IPS DF 6.9 (cell line): ENCODE measurements at regions not wholly inside any gene's neighbourhood (a gene's known extent, or its start where the extent isn't known, plus 50 kb on each side); places are given as distances from the start of the nearest gene placed in this dataset.

Experiments used
- DNase-seq: peaks from one replicate; pipeline ENCODE4 v3.0.0-alpha.2; 2013; ENCODE audit warnings: low read depth, low spot score
- H3K27ac ChIP-seq: one replicate; pipeline ENCODE4 v1.5.1; 2013; ENCODE audit warnings: low read length, control low read depth
- H3K27me3 ChIP-seq: 2 replicates; pipeline ENCODE4 v1.6.1; 2013; ENCODE audit warnings: mild to moderate bottlenecking, low read length; ENCODE audit not compliant: control insufficient read depth, insufficient read depth
- H3K36me3 ChIP-seq: 2 replicates; pipeline ENCODE4 v1.6.1; 2013; ENCODE audit warnings: low read length; ENCODE audit not compliant: control insufficient read depth, insufficient read depth
- H3K4me1 ChIP-seq: 2 replicates; pipeline ENCODE4 v1.6.1; 2013; ENCODE audit warnings: low read length; ENCODE audit not compliant: control insufficient read depth, insufficient read depth
- H3K4me3 ChIP-seq: 2 replicates; pipeline ENCODE4 v1.5.1; 2013; ENCODE audit warnings: mild to moderate bottlenecking, low read length
- H3K9me3 ChIP-seq: 2 replicates; pipeline ENCODE4 v1.6.1; 2013; ENCODE audit warnings: low read length, inconsistent platforms; ENCODE audit not compliant: control insufficient read depth, insufficient read depth
- WGBS: extraction: QIAGEN DNeasy Blood & Tissue Kit; methylation state at CpG from one replicate; pipeline ENCODE4 v1.1.7; 2013; ENCODE audit warnings: mixed read lengths, missing lambda C conversion rate; ENCODE audit not compliant: insufficient read length, insufficient coverage; 5-methylcytosine and 5-hydroxymethylcytosine counted together

DNA sequence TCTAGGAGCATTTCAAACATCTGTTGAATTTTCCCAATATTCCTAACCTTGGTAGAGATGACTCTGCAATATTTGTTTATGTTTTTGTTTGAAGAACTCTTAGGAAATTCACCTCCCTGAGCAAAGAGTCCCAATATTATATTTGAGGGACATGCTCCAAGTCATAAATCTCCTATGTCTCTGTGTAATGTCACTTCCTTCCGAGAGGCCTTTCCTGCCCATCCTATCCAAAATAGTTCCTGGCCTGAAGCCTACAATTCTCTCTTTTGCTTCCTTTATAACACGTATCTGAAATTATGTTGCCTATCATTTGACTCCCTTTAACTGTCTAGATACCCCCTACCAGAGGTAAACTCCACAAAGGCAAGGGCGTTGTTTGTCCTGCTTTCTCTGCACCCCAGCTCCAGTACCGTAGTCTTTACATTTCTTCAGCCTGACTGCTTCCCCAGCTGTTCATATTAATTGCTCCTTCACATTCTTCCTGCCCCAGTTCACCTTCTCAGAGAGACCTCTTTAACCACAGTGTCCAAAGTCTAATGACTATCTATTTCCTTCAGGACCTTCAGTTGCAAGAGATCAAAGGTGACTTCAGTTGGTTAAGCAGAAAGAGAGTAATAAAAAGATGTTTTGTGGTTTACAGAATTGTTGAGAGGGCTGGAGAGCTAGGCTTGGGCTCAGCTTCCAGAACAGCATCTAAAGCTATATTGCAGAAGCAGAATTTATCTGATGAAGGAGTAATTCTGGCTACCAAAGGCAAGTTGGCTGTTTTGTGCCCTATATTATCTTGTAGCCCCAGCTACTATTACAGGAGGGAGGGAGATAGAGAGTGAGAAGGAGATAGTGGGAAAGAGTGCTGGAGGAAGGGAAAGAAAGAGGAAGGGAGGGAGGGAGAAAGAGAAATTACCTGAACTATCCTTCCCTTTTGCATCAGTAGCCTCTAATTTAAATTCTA, 109.3 kb upstream of the TMEM161B start:
- Histone ChIP-seq H3K9me3 (no peaks in the 10 kb centered on the region), H3K4me1 (no peaks in the 10 kb centered on the region), H3K4me3 (no peak overlapping the region), H3K36me3 (no peaks in the 10 kb centered on the region), H3K27ac (no peak overlapping the region), H3K27me3 (no peaks in the 10 kb centered on the region)
- DNase-seq: no peak
- WGBS: no CpG with 5 or more reads among the region's 4 CpGs

DNA sequence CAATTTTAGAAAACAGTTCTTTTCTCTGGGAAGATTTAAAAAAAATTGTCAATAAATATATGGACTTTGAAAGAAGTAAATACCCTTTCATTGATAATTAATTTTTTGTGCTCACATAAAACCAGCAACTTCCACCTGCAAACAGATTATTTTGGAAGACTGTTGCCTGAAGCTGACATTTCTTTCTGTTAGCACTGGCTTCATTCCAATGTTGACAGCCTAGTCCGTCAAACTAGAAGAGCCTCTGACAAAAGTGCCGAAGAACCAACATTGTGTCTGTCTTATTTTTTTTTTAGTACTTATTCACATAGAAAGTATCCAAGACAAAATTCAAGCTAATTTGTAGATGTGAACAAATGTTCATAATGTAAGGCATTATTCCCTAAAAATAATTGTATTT, 108.6 kb upstream of the TMEM161B start:
- no peak for DNase-seq
- no peaks in the 10 kb centered on the region for H3K36me3 ChIP-seq
- no peak overlapping the region for H3K4me3 ChIP-seq
- no peaks in the 10 kb centered on the region for H3K4me1 ChIP-seq
- H3K27ac ChIP-seq: no peak overlapping the region
- no peaks in the 10 kb centered on the region for H3K27me3 ChIP-seq
- WGBS: no CpG with 5 or more reads among the region's 2 CpGs
- H3K9me3 ChIP-seq: no peaks in the 10 kb centered on the region

DNA sequence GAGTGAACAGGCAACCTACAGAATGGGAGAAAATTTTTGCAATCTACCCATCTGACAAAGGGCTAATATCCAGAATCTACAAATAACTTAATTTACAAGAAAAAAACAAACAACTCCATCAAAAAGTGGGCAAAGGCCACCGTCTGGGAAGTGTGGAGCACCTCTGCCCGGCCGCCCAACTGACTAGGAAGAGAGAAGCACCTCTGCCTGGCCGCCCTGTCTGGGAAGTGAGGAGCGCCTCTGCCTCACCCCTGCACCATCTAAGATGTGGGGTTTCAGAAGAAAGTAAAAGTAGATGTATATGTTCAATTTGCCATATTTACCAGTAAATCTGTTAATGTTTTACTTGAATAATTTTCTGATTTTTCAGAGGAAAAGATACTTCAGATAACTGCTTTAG, 108.1 kb upstream of the TMEM161B start:
- Histone ChIP-seq H3K27ac (no peak overlapping the region), H3K27me3 (no peaks in the 10 kb centered on the region), H3K36me3 (no peaks in the 10 kb centered on the region), H3K9me3 (no peaks in the 10 kb centered on the region), H3K4me3 (no peak overlapping the region), H3K4me1 (no peaks in the 10 kb centered on the region)
- no CpG with 5 or more reads among the region's 5 CpGs for WGBS
- DNase-seq: no peak

DNA sequence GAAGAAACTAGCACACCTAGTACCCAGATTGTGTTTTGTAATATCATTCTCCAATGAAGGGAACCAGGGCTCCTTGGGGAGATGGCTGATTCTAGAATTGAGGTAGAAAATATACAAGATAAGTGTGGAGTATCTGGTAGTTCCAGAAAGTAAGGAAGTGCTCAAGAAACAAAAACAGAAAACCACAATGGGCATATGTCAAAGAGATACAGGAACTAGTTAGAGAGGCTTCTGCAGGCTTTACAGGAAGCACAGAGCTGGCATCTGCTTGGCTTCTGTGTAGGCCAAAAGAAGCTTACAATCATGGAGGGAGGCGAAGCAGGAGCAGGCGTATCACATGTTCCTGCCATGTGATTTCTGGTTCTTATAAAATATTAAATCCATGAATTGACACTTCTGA, 105.7 kb upstream of the TMEM161B start:
- Histone ChIP-seq H3K27me3 (no peaks in the 10 kb centered on the region), H3K4me1 (no peaks in the 10 kb centered on the region), H3K4me3 (no peak overlapping the region), H3K9me3 (no peaks in the 10 kb centered on the region), H3K27ac (no peak overlapping the region), H3K36me3 (no peaks in the 10 kb centered on the region)
- no CpG with 5 or more reads among the region's 2 CpGs for WGBS
- no peak for DNase-seq

DNA sequence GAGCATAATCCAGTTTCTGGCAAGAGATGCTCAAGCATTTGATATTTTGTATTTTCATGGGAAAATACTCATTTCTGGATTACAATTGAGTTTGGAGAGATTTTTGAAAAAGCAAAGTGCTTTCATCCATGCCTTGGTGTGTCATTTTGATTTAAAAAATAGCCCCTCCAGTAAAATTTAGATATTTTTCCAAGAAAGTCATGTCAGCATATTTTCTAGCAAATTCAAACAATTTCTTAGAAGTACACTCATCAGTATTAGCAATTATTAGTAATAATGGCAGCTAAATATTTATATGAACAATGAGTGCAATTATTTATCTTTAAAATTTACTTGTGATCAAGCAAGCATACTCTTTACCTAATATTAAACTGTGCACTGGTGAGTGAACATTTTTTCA, 102.2 kb upstream of the TMEM161B start:
- Histone ChIP-seq H3K4me3 (no peak overlapping the region), H3K27ac (no peak overlapping the region), H3K27me3 (no peaks in the 10 kb centered on the region), H3K4me1 (no peaks in the 10 kb centered on the region), H3K9me3 (no peaks in the 10 kb centered on the region), H3K36me3 (no peaks in the 10 kb centered on the region)
- DNase-seq: no peak

DNA sequence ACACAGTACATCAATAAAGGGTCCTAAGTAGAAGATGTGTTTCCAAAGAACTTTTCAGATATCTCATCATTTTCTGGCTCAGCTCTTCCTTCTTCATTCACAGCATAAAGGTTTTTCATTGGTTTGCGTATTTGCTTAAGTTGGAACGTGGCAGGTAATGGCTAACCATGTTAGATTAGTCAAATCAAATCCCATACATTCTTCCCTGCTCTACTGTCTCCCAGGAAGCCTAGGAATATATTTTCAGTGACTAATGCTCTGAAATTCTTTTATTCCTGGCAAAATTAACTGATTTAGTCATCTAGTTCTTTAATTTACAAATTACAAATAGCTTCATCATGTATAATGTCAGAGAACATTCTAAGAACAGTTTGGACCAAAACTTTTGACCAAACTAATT, 99.6 kb upstream of the TMEM161B start:
- WGBS: no CpG with 5 or more reads among the region's 2 CpGs
- Histone ChIP-seq H3K27ac (no peak overlapping the region), H3K27me3 (no peaks in the 10 kb centered on the region), H3K4me1 (no peaks in the 10 kb centered on the region), H3K9me3 (no peaks in the 10 kb centered on the region), H3K36me3 (no peaks in the 10 kb centered on the region), H3K4me3 (no peak overlapping the region)
- no peak for DNase-seq

DNA sequence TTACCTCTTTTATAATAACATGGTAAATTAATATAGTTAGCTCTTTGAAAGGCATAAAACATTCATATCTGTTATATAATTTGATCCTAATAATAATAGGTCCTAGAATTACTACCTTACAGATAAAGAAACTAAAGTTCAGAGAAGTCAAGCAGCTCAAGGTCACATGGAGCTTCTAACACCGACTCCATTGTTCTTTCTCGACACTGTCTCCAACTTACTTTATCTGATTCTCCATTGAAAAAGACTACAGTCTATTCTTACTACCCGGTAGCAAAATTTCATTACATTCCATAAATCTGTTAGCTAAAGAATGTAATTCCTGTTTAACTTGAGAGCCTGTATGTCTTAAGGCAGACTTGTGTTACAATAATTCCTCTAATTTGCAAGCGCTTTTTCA, 96.3 kb upstream of the TMEM161B start:
- Histone ChIP-seq H3K4me3 (no peak overlapping the region), H3K27me3 (no peaks in the 10 kb centered on the region), H3K27ac (no peak overlapping the region), H3K4me1 (no peaks in the 10 kb centered on the region), H3K36me3 (no peaks in the 10 kb centered on the region), H3K9me3 (no peaks in the 10 kb centered on the region)
- DNase-seq: no peak
- WGBS: no CpG with 5 or more reads among the region's 4 CpGs

DNA sequence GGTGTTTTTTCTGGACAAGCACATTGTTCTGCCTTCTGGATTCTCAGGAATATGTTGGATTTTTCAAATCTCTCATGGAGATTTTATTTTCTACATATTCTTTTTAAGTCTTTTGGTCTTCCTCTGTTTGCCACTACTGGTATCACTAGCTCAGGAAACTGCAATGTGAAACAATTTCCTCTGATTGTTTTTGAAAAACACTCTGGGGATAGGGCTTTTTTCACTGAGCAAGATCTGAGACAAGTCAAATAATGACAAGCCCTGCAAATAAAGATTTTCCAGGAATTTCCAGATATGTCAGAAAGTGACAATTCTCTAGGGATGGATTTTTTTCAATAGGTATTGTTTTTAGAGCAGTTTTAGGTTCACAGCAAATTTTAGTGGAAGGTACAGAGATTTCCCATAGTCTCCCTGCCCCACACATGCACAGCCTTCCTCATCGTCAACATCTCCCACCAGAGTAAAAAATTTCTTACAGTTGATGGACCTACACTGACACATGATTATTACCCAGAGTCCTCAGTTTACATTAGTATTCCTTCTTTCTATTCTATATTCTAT, 86.9 kb upstream of the TMEM161B start:
- DNase-seq: no peak
- WGBS: no CpG with 5 or more reads among the region's 1 CpG
- H3K9me3 ChIP-seq: no peaks in the 10 kb centered on the region
- H3K27me3 ChIP-seq: no peaks in the 10 kb centered on the region
- H3K4me1 ChIP-seq: no peaks in the 10 kb centered on the region
- H3K27ac ChIP-seq: no peak overlapping the region
- no peak overlapping the region for H3K4me3 ChIP-seq
- no peaks in the 10 kb centered on the region for H3K36me3 ChIP-seq

DNA sequence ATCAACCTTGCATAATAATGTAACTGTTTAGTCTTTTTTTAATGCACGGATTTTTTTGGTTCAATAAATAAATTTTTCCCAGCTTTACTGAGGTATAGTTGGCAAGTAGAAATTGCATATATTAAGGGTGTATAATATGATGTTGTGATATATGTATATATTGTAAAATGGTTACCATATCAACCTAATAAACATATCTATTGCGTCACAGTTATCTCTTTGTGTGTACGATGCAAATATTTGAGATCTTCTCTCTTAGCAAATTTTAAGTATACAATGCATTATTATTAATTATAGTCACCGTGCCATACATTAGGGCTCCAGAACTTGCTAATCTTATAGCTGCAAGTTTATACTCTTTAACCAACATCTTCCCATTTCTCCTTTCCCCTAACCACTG, 57.2 kb upstream of the TMEM161B start:
- no CpG with 5 or more reads among the region's 4 CpGs for WGBS
- H3K27ac ChIP-seq: no peak overlapping the region
- H3K4me3 ChIP-seq: no peak overlapping the region
- H3K36me3 ChIP-seq: no peaks in the 10 kb centered on the region
- H3K4me1 ChIP-seq: no peaks in the 10 kb centered on the region
- no peaks in the 10 kb centered on the region for H3K9me3 ChIP-seq
- no peaks in the 10 kb centered on the region for H3K27me3 ChIP-seq
- DNase-seq: no peak

DNA sequence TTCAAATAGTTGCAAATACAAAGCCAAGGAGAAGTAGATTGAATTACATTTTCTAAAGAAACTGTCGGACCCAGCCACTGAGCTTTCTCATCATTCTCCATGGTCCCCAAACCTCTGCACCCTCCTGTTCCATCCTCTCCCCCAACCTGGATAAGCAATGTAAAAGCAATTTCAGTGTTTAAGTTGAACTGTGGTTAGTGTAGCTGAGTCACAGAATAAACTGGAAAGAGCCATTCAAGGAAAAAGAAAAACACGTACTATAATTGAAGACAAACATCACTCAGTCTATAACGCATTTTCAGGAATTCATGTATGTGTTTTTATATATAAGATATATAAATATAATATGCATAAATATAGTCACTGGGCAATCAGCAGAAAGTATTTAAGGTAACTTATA, 54.1 kb upstream of the TMEM161B start:
- DNase-seq: no peak
- Histone ChIP-seq H3K27me3 (no peaks in the 10 kb centered on the region), H3K4me1 (no peaks in the 10 kb centered on the region), H3K36me3 (no peaks in the 10 kb centered on the region), H3K27ac (no peak overlapping the region), H3K9me3 (no peaks in the 10 kb centered on the region), H3K4me3 (no peak overlapping the region)
- WGBS: no CpG with 5 or more reads among the region's 3 CpGs
